Right renal cortex interstitium (tissue), 3 donors: ENCODE measurements at regions not wholly inside any gene's neighbourhood (a gene's known extent, or its start where the extent isn't known, plus 50 kb on each side); places are given as distances from the start of the nearest gene placed in this dataset.
A peak's percentile ranks its signal among the peaks of the same experiment; 100 is the strongest.
"Not testable (repeated sequence)": the region's sequence is repeated elsewhere in the genome, so short reads cannot be mapped to it uniquely, and the experiment has no call there.

Source experiments
- DNase-seq, 3 donors: peaks; one replicate each; pipeline ENCODE4 v3.0.0-alpha.2; 2013; ENCODE audit warnings: low read depth in 3 of 3, low spot score in 2 of 3

DNA sequence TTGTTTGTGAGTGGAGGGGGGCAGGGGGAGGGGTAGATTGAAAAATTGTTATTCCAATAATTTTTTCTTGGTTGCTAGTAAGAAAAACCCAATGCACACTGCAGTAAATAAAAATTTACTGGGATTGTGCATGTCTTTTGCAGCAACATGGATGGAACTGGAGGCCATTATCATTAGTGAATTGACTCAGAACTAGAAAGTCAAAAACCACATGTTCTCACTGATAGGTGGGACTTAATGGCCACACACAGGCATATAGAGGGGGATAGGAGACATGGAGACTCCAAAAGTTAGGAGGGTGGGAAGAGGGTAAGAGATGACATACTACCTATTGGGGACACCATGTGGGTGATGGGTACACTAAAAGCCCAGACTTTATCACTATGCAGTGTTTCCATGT lies 67.2 kb downstream of the BUB3 start:
- no peak for DNase-seq

DNA sequence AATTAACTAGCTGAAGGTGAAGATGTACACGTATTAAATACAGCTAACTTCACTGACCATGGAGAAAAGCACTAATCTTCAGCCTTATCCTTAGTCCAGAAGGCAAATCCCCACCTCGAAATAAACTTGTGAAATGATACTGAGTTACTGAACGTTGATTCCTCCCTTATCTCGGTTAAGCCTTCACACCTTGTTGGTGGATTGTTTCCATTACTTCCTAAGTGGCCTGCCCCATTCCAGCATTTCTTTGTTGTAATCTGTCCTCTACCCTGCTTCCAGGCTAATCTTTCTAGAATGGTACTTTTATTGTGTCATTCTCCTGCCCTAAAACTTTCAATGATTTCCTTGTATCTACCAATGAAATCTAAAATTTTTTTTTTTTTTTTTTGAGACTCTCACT lies 68.6 kb downstream of the BUB3 start:
- DNase-seq: no peak

DNA sequence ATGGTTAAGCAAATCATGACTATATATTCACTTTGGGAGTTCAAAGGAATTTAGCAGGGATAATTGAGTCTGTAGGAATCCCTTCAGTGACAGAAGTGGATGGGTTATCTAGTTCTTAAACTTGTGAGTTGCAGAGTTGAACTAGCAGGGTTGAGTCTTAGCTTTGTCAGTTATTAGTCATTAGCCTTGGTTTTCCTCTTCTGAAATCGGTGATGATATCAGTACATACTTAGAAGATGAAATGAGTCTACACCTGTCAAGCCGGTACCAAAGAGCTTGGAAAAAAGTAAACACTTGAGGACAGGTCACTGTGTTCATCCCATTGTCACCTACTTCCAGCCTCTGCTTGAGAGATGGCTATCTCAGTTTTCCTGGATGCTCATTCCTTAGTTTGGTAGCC lies 73.5 kb downstream of the BUB3 start:
- DNase-seq: no peak

DNA sequence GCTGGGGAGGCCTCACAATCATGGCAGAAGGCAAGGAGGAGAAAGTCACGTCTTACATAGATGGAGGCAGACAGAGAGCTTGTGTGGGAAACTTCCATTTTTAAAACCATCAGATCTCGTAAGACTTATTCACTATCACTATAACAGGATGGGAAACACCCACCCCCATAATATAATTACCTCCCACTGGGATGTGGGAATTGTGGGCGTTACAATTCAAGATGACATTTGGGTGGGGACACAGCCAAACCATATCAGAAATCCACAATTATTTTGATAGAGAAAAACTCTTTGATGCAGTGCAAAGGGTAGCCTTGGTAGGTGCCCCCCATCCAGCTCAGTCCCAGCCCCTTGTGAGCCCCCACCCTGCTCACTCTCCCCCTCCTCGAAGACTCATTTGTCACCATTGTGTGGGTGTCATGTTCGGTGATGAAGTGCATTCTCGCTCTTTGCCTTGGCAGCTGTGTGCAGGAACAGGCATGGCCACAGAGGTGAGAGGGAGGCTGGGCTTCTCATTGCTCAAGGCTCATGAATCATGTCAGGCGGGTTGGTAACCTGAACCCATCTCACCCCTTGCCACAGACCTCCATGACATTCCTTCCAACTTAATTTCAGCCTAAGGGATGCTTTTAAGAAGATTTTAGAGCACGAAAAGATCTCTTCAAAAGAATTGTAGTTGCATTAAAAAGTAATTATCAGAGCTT lies 75.9 kb downstream of the BUB3 start:
- DNase-seq: peak; percentile 10 to 57 (median 41)

DNA sequence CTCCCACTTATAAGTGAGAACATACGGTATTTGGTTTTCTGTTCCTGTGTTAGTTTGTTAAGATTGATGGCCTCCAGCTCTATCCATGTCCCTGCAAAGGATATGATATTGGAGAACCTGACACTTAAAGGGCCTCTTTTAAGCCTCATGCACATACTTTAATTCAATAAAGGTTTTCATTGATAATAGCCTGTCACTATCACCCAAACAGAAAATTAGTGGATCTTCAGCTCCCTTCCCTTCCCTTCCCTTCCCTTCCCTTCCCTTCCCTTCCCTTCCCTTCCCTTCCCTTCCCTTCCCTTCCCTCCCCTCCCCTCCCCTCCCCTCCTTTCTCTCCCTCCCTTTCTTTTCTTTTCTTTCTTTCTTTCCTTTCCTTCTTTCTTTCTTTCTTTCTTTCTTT lies 78.7 kb downstream of the BUB3 start:
- DNase-seq: not testable (repeated sequence)

DNA sequence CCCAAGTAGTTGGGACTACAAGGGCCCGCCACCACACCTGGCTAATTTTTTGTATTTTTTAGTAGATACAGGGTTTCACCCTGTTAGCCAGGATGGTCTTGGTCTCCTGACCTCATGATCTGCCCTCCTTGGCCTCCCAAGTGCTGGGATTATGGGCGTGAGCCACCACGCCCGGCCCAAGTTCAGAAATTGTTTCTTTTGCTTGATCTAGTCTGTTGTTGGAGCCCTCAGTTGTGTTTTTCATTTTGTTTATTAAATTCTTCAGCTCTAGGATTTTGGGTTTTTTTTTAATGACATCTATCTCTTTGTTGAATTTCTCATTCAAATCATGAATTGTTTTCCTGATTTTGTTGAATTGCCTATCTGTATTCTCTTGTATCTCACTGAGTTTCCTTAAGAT lies 80.8 kb downstream of the BUB3 start:
- not testable (repeated sequence) for DNase-seq

DNA sequence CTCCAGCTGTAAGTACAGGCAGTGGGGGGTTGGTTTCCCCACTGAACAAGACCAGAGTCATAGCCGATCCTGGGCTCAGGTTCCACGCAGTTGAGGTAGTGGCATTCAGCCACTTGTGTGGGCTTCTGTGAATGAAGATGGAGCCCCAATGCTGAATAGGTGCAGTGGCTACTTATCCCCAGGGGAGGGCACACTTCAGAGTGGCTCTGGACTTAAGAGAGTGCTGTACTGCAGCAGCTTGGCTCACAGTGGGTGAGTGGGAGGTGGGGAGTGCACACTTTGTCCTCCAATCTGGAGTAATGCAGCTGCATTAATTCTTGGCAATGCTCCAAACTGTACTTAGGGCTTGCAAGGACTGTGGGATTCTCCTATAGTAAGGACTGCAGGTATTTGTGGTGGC lies 81.9 kb downstream of the BUB3 start:
- DNase-seq: no peak

DNA sequence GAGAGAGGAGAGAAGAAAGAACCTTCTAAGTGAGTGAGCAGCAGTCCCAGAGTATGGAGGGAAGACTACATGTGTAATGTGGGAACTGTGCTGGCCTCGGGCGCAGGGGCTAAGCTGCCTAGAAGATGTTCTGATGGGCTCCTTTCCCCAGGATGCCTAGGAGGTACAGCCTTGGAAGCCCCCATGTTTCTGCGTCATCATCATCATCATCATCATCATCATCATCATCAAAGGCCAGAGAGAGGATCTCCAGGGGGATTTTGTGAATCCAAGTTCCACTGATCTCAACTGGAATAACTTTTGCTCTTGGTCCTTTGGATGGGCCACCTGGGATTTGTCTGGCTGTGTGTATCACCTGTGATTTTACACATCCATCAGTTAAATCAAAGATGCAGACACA lies 86.0 kb downstream of the BUB3 start:
- no peak for DNase-seq

DNA sequence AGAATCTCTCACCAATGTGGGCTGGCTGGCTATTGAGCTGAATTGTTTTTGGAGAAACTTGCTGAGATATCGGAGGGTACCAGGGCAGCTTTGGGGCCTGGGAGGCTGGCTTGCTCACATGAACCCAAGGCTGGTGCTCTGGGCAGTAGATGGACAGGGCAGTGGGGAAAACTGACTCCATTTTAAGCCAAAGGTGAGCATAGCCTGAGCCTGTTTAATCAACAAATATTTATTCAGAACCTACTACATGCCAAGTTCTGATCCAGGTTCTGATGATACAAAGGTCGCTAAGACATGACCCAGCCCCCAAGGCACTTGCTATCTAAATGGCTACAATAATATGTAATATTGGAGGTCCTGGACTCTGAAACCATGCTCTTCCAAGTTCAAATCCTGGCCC lies 86.6 kb downstream of the BUB3 start:
- DNase-seq: no peak

DNA sequence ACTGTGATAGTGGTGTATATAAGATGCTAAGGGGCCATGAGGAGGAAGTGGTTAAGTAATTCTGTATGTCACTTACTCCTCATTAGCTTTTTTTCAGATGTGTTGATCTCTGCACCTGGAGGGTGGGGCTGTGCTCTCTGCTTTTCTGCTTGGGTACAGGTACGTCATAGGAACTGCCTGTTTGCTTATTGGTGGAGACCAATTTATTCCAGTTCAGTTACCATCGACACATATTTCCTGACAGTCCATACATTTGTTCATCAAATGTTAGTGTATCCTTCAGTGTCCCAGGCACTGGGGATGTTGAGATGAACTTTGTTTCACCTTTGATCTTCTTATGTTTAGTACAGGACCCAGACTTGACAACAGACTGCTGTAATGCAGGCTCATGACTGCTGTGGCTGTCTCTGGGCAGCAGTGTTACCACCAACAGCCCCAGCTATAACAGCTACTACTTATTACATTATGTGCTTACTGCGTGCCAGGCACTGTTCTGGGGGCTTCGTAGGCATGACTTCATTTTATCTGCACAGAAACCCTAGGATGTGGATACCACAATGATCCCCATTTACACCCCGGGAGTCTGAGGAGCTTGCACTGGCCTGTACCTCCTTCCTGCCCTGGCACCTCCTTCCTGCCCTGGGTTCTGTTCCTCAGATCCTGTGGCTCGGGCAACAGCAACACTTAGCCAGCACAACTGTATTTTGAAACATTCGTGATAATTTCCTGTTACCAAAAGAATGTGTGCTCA lies 87.4 kb downstream of the BUB3 start:
- no peak for DNase-seq

DNA sequence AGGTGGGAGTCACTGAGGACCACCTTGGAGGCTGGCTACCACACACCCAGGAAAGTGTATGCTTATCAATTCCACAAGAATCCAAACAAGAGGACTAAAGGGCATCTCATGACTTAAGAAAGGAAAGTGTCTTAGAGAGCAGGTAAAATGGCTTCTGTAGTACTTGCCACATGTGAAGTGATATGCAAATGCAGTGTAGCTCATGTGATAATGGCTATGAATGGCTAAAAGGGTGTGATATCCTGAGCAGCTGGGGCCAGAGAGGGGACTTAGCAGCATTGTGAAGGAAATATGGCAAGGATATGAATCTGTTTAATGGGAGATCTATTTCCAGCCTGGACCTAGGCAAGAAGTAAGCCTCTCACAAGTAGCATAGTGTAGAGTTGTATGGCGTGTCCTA lies 90.5 kb downstream of the BUB3 start:
- DNase-seq: no peak

DNA sequence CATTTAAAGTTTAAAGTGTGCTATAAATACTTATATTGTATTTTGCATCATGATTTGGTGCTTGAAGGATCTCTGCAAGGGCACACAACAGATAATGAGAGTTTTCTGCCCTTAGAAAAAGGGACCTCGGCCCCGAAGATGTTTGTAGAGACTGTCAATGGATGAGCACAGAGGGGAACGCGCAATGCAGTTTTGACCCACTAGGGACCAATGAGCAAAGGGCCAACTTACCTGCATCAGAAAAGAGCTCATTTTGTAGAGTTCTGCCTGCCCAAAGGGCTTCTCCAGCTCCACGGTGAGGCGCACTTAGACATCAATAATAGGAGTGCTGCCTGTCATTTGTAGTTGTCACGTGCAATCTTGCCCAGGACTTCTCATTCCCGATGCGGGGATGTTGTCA lies 91.1 kb downstream of the BUB3 start:
- no peak for DNase-seq

DNA sequence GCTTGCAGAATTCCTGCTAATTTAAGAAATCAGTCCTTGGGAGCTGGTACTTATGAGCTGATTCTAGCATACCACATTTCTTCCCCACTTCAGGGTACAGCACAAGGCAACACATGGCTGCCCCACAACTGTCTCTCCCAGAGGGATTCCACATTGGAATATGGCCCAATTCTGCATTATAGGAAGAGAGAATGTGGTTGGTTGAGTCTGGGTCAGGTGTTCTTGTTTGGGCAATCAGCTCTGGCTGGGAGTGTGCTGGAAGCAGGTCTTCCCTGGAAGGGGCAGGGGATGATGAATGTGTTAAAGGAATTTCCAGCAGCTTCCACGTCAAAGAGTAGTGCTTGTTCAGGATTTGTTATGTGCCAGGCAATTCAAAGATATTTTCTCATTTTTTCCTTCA lies 95.7 kb downstream of the BUB3 start:
- no peak for DNase-seq

DNA sequence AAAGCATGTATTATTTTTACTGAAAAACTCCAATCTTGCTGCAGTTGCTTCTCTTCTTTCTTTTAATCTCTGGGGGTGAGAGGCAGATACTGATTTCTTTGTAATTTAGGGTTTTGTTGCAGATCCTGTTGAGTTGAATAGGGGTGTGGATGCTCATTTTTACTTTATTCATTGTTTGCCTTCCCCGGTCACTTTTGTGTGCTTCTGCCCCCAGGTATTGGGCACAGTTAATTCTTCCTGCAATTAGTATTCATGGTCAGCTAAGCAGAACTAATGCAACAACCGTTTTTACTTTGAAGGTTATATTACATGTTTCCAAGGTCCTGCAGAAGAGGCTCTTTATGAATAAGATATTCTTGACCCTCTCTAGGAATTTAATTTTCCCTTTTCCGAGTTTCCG lies 96.4 kb downstream of the BUB3 start:
- no peak for DNase-seq

DNA sequence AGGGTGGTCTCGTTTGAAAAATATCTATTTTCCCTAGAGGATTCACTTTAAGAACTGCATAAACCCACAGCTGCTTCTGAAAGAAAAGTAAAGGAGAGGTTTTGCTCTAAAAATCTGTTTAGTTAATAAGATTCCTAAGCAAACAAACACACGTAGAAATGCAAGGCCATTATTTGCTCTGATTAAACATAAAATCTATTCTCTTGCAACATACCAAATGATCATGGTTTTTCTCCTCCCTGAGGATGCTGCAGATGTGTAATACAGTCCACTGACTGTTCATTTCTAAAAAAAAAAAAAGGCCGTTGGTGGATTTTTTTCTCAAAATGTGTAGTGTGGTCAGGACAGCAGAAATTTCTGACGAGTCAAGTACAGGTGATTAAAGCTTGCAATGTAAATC lies 98.6 kb downstream of the BUB3 start:
- DNase-seq: no peak

DNA sequence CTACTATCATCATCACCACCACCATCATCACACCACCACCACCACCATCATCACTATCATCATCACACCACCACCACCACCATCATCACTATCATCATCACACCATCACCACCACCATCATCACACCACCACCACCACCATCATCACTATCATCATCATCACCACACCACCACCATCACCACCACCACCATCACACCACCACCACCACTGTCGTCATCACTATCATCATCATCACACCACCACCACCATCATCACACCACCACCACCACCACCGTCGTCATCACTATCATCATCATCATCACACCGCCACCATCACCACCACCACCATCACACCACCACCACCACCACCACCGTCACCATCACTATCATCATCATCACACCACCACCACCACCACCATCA lies 100.1 kb downstream of the BUB3 start:
- not testable (repeated sequence) for DNase-seq

DNA sequence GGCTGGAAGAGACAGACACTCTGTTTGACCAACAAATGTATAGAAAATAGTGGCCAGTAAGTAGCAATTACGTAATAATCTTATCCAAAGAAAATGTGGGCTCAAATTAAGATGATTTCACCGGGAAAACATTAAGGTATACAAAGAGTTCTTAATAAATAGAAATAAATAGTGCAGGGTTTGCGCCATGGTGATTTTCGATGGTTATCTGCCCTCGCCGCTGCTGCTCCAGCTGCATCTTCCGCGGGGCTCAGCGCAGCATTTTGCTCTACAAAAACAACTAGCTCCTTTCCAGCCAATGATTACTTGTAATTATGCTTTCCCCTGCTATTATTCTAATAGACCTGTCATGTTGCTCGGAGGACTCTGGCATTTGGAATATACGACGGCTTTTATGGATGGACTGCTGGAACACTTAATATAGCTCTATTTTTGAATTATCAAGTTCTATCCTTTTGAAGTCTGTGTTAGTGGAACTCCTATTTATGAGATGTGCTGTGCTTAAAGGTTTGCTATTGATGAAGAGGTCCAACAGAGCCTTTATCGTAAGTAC lies 103.8 kb downstream of the BUB3 start:
- no peak for DNase-seq

DNA sequence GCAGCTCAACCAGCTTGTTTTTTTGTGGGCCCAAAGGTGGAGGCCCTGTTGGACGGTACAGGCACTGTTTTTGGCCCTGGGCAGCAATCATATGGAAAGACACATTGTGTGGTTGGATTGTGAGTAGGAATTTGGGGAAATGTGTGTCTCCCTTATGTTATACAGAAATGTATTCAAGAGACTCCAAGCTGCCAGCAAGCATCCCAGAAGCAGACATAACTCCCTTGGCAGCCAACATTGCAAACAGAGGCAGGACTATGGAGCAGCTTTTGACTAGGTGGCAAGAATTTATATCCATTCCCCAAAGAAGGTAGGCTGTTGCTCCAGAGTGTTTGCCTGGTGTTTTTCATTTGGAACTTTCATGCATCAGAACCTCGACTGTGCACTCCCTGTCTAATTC lies 104.9 kb downstream of the BUB3 start:
- no peak for DNase-seq

DNA sequence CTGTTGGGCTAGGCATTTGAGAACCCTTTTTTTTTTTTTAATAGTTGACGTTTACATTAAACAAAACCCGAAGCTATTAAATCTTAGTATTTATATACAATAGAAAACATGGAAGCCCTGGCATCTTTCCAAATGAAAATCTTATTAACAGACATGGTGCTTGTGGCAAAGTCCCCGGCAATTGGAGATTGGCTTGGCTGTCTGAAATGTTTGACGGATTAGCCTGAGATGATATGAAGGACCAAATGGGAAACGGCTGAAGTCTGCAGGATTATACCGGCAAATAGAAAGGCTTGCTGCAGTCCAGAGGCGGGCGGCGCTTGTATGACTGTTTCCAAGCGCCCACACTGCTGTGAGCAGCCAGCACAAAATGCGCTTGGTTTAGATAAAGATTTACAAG lies 105.6 kb downstream of the BUB3 start:
- DNase-seq: no peak

DNA sequence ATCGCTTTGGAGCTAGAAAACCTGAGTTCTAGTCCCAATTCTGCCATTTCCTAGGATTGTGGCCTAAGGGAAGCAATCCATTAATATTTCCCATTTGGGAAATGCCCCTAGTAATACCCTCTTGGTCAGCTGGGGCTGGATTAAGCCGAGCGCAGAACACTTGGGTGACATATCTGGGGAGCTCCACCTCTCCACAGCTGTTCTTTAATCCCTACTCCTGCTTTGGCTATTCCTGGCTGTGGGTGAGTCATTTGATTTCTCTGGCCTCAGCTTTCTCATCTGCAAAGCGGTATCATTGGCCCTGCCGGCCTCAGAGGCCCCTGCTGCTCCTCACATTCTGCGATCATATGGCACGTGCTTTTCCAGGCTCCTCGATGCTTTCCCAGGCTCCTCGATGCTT lies 108.3 kb downstream of the BUB3 start:
- no peak for DNase-seq

DNA sequence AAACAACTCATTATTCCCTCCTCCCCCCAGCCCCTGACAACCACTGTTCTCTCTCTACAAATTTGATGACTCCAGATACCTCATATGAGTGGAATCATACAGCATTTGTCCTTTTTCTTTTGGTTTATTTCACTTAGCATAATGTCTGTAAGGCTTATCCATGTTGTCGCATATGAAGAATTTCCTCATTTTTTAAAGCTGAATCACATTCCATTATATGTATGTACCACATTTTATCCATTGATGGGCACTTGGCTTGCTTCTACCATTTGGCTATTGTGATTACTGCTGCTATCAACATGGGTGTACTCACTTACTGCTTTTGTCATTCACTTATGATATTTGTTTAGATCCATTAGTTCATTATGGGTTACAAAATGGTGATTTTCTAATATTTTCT lies 112.8 kb downstream of the BUB3 start:
- no peak for DNase-seq

DNA sequence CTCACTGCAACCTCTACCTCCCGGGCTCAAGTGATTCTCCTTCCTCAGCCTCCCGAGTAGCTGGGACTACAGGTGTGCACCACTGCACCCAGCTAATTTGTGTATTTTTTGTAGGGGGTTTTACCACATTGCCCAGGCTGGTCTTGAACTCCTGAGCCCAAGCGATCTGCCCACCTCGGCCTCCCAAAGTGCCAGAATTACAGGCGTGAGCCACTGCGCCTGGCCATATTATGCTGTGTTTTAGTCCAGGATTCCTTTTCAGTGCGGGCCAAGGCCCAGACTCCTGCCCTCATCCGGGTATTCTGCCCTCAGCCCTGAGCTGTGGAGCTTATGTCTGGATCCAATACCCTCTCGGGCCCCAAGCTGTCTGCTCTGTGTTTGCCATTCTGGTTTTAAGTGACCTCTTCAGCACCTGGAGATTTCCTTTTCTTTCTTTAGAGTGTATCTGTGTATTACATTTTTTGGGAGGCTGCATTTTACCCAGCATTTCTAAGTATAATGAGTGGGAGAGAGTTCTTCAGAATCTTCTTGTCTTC lies 114.9 kb downstream of the BUB3 start:
- no peak for DNase-seq
